Astrocyte (in vitro differentiated cells and primary cell): ENCODE measurements at regions not wholly inside any gene's neighbourhood (a gene's known extent, or its start where the extent isn't known, plus 50 kb on each side); places are given as distances from the start of the nearest gene placed in this dataset.

Experiments used
- EZH2 ChIP-seq: IDR thresholded peaks from 2 replicates; pipeline ENCODE4 v1.6.1; 2012; ENCODE audit warnings: mild to moderate bottlenecking, low read length, inconsistent platforms; ENCODE audit not compliant: insufficient read depth
- TF ChIP-seq, protein P1 (sequence below): IDR thresholded peaks from 2 replicates; pipeline ENCODE4 v1.5.1; 2011; ENCODE audit warnings: low read depth, mild to moderate bottlenecking, inconsistent platforms, low read length, moderate library complexity; ENCODE audit not compliant: insufficient read depth

DNA sequence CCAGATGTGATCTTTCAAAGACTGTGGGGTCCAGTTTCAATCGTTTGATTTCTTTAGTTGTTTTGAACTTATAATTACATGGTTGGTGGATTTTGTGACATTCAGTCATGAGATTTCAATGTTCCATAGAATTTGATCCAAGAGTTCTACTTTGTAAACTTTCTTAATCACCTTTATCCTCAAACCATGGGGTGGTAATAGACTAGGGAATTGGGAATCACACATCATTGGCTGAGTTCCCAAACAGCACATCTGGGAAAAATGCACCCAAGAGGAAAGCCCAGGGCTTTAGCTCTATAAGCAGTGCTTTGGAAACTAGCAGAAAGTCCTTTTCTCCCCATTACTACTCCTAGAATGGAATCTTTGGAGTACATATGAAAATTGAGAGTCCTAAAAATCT is 177.6 kb downstream of the NNT start:
- TF ChIP-seq EZH2, result no peak
- TF ChIP-seq, protein P1, sequence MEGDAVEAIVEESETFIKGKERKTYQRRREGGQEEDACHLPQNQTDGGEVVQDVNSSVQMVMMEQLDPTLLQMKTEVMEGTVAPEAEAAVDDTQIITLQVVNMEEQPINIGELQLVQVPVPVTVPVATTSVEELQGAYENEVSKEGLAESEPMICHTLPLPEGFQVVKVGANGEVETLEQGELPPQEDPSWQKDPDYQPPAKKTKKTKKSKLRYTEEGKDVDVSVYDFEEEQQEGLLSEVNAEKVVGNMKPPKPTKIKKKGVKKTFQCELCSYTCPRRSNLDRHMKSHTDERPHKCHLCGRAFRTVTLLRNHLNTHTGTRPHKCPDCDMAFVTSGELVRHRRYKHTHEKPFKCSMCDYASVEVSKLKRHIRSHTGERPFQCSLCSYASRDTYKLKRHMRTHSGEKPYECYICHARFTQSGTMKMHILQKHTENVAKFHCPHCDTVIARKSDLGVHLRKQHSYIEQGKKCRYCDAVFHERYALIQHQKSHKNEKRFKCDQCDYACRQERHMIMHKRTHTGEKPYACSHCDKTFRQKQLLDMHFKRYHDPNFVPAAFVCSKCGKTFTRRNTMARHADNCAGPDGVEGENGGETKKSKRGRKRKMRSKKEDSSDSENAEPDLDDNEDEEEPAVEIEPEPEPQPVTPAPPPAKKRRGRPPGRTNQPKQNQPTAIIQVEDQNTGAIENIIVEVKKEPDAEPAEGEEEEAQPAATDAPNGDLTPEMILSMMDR, result no peak
